ENCODE measurements at regions not wholly inside any gene's neighbourhood (a gene's known extent, or its start where the extent isn't known, plus 50 kb on each side); places are given as distances from the start of the nearest gene placed in this dataset.

- H3K4me1 ChIP-seq (ENCODE audit: control insufficient read depth, insufficient read depth, low read length): no peaks in the 10 kb centered on the region
- DNase-seq (ENCODE audit: low read depth, low spot score) (no peak), ATAC-seq (no peak)
- TF ChIP-seq CTCF (IDR thresholded peaks at IDR 0.05) (no peak), SIN3A (IDR thresholded peaks at IDR 0.05; ENCODE audit: borderline replicate concordance, insufficient read depth, low read depth, low read length) (no peak), POLR2AphosphoS5 (IDR thresholded peaks at IDR 0.05; ENCODE audit: low read depth, low read length) (no peak), TCF7L2 (IDR thresholded peaks at IDR 0.05; ENCODE audit: low read depth, low read length) (no peak), REST (IDR thresholded peaks at IDR 0.05; ENCODE audit: insufficient read depth in 1 of 2, low read depth in 2 of 2, low read length in 1 of 2) (no peak)
- no peaks in the 10 kb centered on the region for H3K9me3 ChIP-seq (ENCODE audit: control insufficient read depth, insufficient read depth, low read depth, low read length)
- no peaks in the 10 kb centered on the region for H3K36me3 ChIP-seq (ENCODE audit: control insufficient read depth, insufficient read depth, low read length)
- no peak overlapping the region for H3K4me3 ChIP-seq (ENCODE audit: low read depth in 2 of 2, low read length in 2 of 2)
- BruUV-seq (replicated peaks): no TSS peak
- ChIA-PET CTCF (no interaction called here), POLR2A (no interaction called here)
- intact Hi-C loops (cut with micrococcal nuclease; ENCODE audit: unreplicated experiment): no loop called here
- H3K27me3 ChIP-seq (ENCODE audit: control insufficient read depth, insufficient read depth, low read length): no peaks in the 10 kb centered on the region
- in situ Hi-C loops (cut with HindIII; ENCODE audit: low pct_unique_long_range_greater_than_20kb, low sequenced_read_pairs): no loop called here
- H3K27ac ChIP-seq (ENCODE audit: low read length): no peak overlapping the region
Measured at GRCh38 chr2:58852243-58852642, 611.1 kb upstream of the FANCL start.

DNA sequence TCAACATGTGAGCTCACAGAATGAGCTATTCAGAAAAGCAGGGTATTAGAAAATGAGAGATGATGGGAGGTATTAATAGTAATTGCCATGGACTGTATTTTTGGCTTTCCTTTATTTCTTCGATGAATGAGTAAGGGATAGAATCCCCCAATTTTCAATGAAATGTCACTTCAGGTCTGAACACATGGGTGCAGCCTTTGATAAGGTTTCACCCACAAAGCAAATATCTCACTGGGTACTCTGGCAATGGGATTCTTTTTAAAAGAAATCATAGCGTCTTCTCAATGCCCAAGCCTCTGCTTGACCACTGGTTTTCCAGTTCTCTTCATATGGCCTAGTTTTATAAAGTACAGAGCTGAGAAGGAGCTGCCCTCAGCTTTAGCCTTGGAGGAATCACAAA is 610.5 kb upstream of the FANCL start:
- intact Hi-C loops (cut with micrococcal nuclease; ENCODE audit: unreplicated experiment): no loop called here
- POLR2A ChIA-PET: no interaction called here
- H3K4me3 ChIP-seq (ENCODE audit: low read depth in 2 of 2, low read length in 2 of 2): no peak overlapping the region
- no peaks in the 10 kb centered on the region for H3K27me3 ChIP-seq (ENCODE audit: control insufficient read depth, insufficient read depth, low read length)
- no peaks in the 10 kb centered on the region for H3K4me1 ChIP-seq (ENCODE audit: control insufficient read depth, insufficient read depth, low read length)
- DNase-seq (ENCODE audit: low read depth, low spot score) (no peak), ATAC-seq (no peak)
- no TSS peak for BruUV-seq (replicated peaks)
- no peak overlapping the region for H3K27ac ChIP-seq (ENCODE audit: low read length)
- no peaks in the 10 kb centered on the region for H3K36me3 ChIP-seq (ENCODE audit: control insufficient read depth, insufficient read depth, low read length)
- in situ Hi-C loops (cut with HindIII; ENCODE audit: low pct_unique_long_range_greater_than_20kb, low sequenced_read_pairs): no loop called here
- H3K9me3 ChIP-seq (ENCODE audit: control insufficient read depth, insufficient read depth, low read depth, low read length): no peaks in the 10 kb centered on the region
- TF ChIP-seq POLR2AphosphoS5 (IDR thresholded peaks at IDR 0.05; ENCODE audit: low read depth, low read length) (no peak), CTCF (IDR thresholded peaks at IDR 0.05) (no peak), SIN3A (IDR thresholded peaks at IDR 0.05; ENCODE audit: borderline replicate concordance, insufficient read depth, low read depth, low read length) (no peak), REST (IDR thresholded peaks at IDR 0.05; ENCODE audit: insufficient read depth in 1 of 2, low read depth in 2 of 2, low read length in 1 of 2) (no peak), TCF7L2 (IDR thresholded peaks at IDR 0.05; ENCODE audit: low read depth, low read length) (no peak)
- CTCF ChIA-PET: no interaction called here
